Choroid plexus epithelial cell (primary cell): ENCODE measurements at regions not wholly inside any gene's neighbourhood (a gene's known extent, or its start where the extent isn't known, plus 50 kb on each side); places are given as distances from the start of the nearest gene placed in this dataset.
A peak's percentile ranks its signal among the peaks of the same experiment; 100 is the strongest.
"Not testable (repeated sequence)": the region's sequence is repeated elsewhere in the genome, so short reads cannot be mapped to it uniquely, and the experiment has no call there.

Source experiments
- DNase-seq: peaks from one replicate; pipeline ENCODE4 v3.0.0-alpha.2; 2010; ENCODE audit warnings: low read depth
- H3K4me3 ChIP-seq: 2 replicates; pipeline ENCODE4 v1.5.1; 2011; ENCODE audit warnings: low read depth, mild to moderate bottlenecking, control low read depth, low read length, moderate library complexity
- CTCF ChIP-seq: conservative IDR thresholded peaks from 2 replicates; pipeline ENCODE4 v1.5.1; 2011; ENCODE audit warnings: low read depth, mild to moderate bottlenecking, control low read depth, inconsistent platforms, low read length, moderate library complexity

GRCh38 chr1:65079941-65080340, 68.1 kb upstream of the AK4 start:
- TF ChIP-seq CTCF, result no peak
- H3K4me3 ChIP-seq, result no peak overlapping the region
- DNase-seq, result peak; percentile 64

- TF ChIP-seq CTCF, result no peak
- no peak overlapping the region for H3K4me3 ChIP-seq
- DNase-seq, result peak; percentile 44
These were observed 65.5 kb upstream of the AK4 start for GRCh38 chr1:65082346-65083040.

- peak; percentile 19 for DNase-seq
- TF ChIP-seq CTCF, result no peak
- no peak overlapping the region for H3K4me3 ChIP-seq
These were observed 64.6 kb upstream of the AK4 start for GRCh38 chr1:65083263-65083896.

GRCh38 chr1:65084066-65084465, 63.9 kb upstream of the AK4 start:
- DNase-seq, result no peak
- no peak for TF ChIP-seq CTCF
- no peak overlapping the region for H3K4me3 ChIP-seq

GRCh38 chr1:65087519-65087918, 60.5 kb upstream of the AK4 start:
- not testable (repeated sequence) for DNase-seq, H3K4me3 ChIP-seq

GRCh38 chr1:65090406-65090805, 57.6 kb upstream of the AK4 start:
- H3K4me3 ChIP-seq, result no peak overlapping the region
- no peak for DNase-seq
- no peak for TF ChIP-seq CTCF

GRCh38 chr1:65092691-65093090, 55.3 kb upstream of the AK4 start:
- TF ChIP-seq CTCF, result no peak
- no peak for DNase-seq

More at GRCh38 chr1:65092691-65093090, 55.3 kb upstream of the AK4 start:
- no peak overlapping the region for H3K4me3 ChIP-seq
